ENCODE measurements at regions not wholly inside any gene's neighbourhood (a gene's known extent, or its start where the extent isn't known, plus 50 kb on each side); places are given as distances from the start of the nearest gene placed in this dataset.

GRCh38 chr5:98217138-98217537 is 556.3 kb upstream of the RGMB start:
- TF ChIP-seq POLR2A (IDR thresholded peaks at IDR 0.05; ENCODE audit: low read depth, low read length) = no peak
- TF ChIP-seq POLR2AphosphoS5 (IDR thresholded peaks at IDR 0.05; ENCODE audit: low read depth, low read length) = no peak
- TF ChIP-seq TAF1 (IDR thresholded peaks at IDR 0.05; ENCODE audit: low read depth, low read length) = no peak
- no peak for TF ChIP-seq SPI1 (IDR thresholded peaks at IDR 0.05; ENCODE audit: low read depth, low read length)
